HG03097 (cell line): ENCODE measurements at regions not wholly inside any gene's neighbourhood (a gene's known extent, or its start where the extent isn't known, plus 50 kb on each side); places are given as distances from the start of the nearest gene placed in this dataset.

Experiments used
- ATAC-seq: cut with Tn5 transposase; IDR thresholded peaks from one replicate; pipeline ENCODE4 v1.9.1; 2021; ENCODE audit not compliant: unreplicated experiment, low FRiP score

GRCh38 chr2:18848646-18849045, 259.3 kb upstream of the NT5C1B start:
- no peak for ATAC-seq

DNA sequence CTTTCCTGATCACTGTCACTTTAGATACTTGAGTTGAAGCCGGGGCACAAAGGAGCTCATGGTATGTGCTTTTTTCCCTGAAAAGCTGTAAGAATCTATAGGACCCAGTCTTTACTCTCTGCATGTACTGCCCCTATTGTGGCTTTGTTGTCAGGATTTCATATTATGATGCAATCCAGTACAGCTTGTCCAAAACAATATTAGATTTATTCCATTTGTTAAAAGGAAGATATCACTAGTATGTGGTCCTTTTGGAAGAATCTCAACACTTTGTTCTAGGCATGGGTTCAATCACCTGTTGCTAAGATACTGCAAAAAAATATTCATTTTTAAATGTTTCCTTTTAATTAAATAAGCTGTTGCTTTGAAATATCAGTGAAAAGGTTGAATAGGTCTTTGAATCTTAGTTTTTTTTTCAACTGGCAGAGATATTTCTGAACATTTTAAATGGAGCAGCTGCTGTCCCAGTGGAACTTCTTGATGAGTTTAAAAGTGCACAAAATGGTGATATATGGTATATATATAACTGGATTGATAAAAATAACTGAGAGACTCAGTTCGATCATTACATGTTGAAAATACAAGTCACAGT, 256.6 kb upstream of the NT5C1B start:
- ATAC-seq = no peak

- no peak for ATAC-seq
Measured at GRCh38 chr2:18842836-18843235, 253.5 kb upstream of the NT5C1B start.

DNA sequence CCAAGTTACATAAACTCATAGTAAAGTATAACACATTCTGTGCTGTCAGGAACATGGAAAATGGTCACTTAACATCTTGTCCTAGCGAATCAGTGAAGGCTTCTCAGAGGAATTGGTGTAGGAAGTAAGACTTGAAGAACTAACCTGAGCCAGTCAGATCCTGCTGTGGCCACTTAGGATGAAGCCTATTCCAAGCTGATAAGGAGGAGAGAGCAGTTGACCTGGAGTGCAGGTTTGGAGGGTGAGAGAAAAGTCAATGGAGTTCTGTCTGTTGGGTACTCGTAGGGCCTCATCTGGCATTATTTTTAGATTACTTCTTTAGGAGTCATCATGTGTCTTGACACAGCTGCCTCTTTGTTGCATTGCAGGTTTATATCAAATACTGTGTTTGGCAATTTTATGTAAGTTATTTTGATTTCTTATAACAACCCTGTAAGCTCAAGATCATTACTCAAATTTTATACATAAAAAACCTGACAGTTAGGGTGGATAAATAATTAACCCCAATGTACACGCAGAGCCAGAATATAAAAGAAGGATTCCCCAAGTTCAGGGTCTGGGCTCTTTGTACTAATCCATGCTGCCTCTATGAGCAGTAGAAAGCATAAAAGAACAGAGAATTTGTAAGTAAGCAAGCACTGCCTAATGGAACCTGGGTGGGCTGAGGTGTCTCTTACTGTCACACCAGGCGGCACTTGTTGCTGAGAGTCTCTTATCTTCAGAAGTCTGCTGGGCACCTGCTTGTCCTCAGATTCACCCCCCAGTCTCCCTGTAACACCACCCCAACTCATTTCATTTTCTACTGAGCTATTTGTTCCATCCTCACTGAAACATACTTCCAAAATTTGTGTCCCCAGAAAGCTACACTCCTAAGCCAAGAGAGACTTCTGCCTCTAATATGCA, 252.1 kb upstream of the NT5C1B start:
- no peak for ATAC-seq

- ATAC-seq = no peak
Measured at GRCh38 chr2:18837240-18837639, 247.9 kb upstream of the NT5C1B start.

DNA sequence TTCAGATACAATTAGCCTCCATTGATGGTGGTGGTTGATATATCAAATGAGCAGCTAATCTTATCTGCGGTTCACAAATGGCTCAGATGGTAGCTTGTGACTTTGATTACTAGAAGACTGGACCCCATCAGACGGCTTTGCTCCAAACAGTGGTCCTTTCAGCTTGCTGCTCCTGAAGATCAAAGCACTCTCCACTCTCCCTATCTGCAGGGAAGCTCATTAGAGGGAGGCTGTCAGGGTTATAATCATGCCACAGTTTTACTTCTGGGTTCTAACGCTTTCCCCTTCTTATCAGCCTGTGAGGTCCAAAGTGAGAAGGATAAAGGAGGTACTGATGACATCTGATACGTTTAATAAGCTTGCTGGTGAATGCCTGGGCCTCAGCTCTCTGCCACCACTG, 247.1 kb upstream of the NT5C1B start:
- ATAC-seq = no peak

DNA sequence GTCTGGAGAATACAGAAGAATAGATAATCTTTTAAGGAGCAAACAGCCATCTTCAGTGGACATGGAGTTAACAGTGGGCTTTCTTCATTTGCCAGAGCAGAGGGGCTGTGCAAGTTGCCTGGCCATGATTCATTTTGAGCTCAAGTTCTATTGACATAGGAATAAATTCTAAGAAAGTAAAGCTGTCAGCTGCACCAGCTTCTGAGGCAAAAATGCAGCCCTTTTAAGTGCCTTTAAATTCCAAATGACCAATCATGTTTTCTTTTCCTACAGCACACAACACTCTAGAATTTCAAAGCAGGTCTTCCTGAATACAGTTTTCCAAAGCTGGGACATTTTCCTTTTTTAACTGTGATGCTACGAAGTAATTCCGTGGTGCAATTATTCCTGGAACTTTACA, 246.4 kb upstream of the NT5C1B start:
- ATAC-seq = no peak

- no peak for ATAC-seq
Measured at GRCh38 chr2:18834341-18834740, 245.0 kb upstream of the NT5C1B start.

DNA sequence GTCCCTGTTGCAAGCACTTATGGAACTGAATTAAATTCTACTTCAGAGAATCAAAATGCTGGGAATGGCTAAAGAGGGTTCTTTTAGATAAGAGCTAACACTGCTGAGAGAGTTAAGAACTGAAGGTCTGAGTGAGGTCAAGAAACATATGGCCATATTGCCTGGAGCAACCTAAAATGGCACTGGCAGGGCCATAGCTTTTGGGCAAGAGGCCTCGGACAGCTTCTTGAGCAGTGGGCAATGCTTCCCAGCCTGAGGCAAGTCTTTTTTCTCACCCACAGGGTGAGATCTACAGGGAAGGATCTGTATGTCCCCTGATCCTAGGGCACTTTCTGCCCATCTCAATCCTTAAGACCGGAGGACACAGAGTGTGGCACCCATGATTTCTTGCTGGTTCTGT, 244.6 kb upstream of the NT5C1B start:
- ATAC-seq = no peak

DNA sequence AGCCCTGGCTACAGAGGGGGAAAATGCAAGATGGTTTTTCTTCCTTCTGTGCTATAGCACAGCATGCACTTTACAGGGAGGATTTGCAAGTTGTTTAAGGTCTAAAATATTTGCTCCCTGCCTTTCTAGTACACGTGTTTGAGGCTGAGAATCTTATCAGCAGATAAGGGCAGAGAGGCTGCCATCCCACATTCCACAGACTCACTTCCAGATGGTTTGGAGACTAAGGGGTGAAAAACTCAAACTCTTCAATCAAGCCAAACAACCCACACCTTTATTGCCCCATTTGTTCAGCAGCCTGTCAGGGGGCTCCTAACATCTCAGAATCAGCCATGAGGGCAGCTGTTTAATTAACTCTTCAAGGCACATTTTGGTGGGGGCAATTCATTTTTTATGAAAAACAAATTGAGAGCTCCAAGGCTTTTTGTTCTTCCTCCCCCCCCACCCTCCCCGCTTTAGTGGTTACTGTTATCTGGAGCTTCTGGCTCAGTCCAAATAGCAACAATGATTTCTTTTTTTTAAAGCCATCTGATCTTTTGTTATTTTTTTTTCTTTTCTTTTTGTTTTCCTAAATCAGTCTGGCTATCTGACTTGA, 242.6 kb upstream of the NT5C1B start:
- ATAC-seq = no peak

DNA sequence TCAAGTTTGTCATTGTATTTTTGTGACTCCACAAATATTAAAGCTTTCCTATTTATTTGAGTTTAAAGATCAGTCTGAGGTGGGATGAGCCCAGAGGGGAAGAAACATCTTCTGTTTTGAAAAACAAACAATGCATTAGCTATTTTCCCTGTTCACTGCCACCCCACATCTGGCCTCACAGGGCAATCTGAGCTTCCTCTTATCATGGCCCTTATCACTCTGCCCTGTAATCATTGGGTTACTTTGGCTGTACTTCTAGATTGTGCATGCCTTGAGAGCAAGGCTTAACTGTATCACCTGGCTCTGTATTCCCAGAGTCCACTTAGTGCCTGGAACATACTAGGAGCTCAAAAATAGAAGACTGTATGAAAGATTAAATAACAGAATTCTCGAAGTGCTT, 241.6 kb upstream of the NT5C1B start:
- ATAC-seq = no peak

GRCh38 chr2:18829976-18830375, 240.6 kb upstream of the NT5C1B start:
- ATAC-seq = no peak

DNA sequence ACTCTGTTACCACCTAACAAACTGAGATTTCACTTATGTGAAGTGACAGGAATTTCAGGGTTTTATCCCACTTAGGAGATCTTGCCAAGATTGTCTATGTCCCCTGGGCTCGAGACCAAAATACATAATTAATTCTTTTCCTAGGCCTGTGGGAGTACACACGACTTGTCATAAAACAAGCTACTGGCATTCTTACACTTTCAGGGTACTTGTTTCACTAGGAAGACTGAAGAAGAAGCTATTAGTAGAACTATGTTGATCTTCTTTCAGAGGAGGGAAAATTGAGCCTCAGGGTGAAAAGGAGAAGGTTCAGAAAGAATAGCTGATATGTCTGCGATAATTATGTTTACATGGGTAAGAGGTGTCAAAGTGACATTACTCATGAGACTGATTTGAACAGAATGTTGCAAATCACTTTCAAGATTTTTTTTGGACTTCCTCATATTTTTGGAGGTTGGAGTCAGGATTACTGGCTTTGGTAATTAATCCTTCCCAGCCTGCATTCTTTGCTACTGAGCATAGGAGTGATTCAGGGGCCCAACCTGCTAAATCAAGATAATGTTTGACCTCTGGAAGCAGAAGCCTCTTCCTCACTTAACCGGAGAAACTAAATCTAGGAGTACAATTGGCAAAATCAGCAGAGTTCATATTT, 240.0 kb upstream of the NT5C1B start:
- no peak for ATAC-seq

DNA sequence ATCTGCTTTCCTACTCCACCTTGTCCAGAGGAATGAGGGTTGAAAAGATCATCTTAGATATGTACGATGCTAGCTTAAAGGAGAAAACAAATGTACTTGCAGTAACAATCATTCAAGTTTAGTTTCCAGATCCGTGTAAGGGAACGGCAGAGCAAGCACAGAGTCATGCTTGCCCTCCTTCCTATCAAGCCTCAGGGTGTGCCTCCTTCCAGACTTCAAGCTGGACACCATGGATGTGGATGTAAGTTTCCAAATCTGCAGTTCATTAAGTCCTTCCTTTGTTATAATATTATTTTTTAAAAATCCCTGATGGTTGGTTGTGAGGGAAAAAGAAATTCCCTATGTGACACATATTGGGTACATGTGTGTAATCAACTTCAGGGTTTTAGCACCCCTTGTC, 238.9 kb upstream of the NT5C1B start:
- ATAC-seq = no peak

DNA sequence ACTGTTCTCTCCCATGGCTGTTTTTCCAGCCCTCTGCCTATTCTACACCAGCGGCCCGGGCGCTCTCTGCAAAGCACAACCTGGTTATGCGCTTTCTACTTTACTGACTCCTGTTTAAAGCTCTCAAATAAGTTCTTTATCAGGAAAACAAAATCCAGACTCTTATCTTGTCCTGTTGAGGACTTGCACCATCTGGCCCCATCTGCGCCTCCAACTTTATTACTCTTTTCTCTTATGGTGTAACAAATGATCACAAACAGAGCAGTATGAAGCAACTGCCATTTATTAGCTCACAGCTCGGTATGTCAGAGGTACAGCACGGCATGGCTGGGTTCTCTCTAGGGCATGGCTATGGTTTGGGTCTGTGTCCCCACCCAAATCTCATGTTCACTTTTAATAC, 236.5 kb upstream of the NT5C1B start:
- ATAC-seq = no peak

- no peak for ATAC-seq
Measured at GRCh38 chr2:18824915-18825314, 235.5 kb upstream of the NT5C1B start.

DNA sequence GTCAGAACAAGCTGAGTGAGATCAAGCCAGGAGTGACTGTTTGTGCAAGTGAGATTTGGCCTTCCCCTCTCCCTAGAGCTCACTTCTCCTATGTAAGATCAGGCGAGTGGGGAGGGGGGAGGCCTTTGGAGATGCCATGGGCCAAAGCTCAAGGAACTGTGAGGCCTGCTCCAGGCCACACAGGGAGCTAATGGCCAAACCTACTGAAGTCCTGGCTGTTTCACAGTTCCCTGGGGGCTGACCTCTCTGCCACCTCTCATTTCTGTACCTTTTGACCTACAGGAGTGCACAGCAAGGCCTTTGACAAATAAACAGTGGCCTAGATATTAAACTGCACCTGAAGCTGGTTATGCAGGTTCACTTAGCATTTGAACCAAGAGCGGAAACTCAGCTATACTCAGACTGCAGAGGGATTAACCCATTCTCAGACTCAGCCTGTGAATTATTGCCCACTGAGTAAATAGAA, 235.0 kb upstream of the NT5C1B start:
- no peak for ATAC-seq

DNA sequence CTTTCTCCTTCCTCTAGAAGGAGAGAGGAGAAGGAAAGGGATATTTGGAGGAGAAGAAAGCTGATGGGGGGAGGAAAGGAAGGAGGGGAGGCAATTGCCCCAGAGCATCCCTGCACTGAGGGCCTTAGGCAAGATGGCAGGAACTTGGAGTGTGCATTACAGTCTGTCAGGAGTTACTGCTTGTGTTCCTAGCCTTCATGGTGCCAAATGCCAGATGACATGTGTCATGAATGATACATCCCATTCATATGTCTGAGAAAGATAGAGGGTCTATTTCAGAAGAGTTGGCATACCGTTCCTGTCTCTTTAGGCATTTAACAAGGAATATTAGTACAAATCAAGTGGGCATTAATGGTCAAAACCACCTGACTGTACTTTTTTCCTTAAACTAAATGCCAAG, 232.1 kb upstream of the NT5C1B start:
- ATAC-seq = no peak

GRCh38 chr2:18820966-18821365, 231.6 kb upstream of the NT5C1B start:
- ATAC-seq = no peak

DNA sequence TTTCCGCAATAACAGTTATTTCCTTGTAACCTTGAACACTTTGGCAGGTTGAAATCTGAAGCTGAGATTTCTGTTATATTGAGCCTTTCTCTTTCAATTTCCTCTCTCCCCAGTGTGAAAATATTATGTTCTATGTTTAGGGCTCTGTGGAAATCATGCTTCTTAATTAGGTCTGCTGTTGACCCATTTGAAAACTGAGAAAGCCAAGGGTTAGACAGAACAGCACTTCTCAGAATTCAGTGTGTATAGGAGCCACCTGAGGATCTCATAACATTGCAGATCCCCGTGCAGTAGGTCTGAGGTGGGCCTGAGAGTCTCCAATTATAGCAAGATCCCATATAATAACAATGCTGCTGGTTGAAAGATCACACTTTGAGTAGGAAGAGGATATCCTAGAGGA, 230.2 kb upstream of the NT5C1B start:
- ATAC-seq = no peak

DNA sequence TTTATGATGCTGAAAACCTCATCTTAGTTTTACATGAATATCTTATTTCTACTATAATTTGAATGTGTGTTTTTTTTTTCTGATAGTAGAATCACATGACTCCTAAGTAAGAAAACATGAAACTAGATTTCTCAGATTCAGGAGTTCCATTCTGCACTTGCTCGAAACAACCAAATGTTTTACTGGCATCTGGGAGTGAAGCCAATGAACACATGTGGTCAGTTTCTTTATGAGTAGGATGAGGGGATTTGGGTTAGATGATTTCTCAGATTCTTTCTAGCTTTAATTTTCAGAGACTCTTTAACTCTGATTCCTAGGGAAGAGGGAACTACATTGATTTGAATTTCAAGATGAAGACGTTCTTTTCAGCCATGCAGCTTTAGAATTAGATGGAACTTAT, 225.0 kb upstream of the NT5C1B start:
- ATAC-seq = no peak
